ENCODE measurements at regions not wholly inside any gene's neighbourhood (a gene's known extent, or its start where the extent isn't known, plus 50 kb on each side); places are given as distances from the start of the nearest gene placed in this dataset.

- TF ChIP-seq YY1 (IDR thresholded peaks at IDR 0.05; ENCODE audit: low read depth) (no peak), NFIC (IDR thresholded peaks at IDR 0.05) (no peak), RAD21 (IDR thresholded peaks at IDR 0.05; ENCODE audit: low read depth) (no peak), REST (IDR thresholded peaks at IDR 0.05; ENCODE audit: low read depth) (no peak), EGR1 (IDR thresholded peaks at IDR 0.05) (no peak), CREB1 (IDR thresholded peaks at IDR 0.05; ENCODE audit: low read depth) (no peak), TAF1 (IDR thresholded peaks at IDR 0.05; ENCODE audit: low read depth) (no peak), TCF12 (IDR thresholded peaks at IDR 0.05; ENCODE audit: low read depth) (no peak), FOXM1 (IDR thresholded peaks at IDR 0.05; ENCODE audit: borderline replicate concordance, low read depth) (no peak), USF1 (IDR thresholded peaks at IDR 0.05) (no peak), MAX (IDR thresholded peaks at IDR 0.05) (no peak)
Observed at GRCh38 chr17:5955764-5956163, 114.4 kb upstream of the WSCD1 start.

GRCh38 chr17:5958850-5959249 is 111.3 kb upstream of the WSCD1 start:
- no peak for TF ChIP-seq MAX (IDR thresholded peaks at IDR 0.05)
- TF ChIP-seq TEAD4 (IDR thresholded peaks at IDR 0.05): no peak
- no peak for TF ChIP-seq YY1 (IDR thresholded peaks at IDR 0.05; ENCODE audit: low read depth)
- no peak for TF ChIP-seq TCF12 (IDR thresholded peaks at IDR 0.05; ENCODE audit: low read depth)
- no peak for TF ChIP-seq EGR1 (IDR thresholded peaks at IDR 0.05)
- no peak for TF ChIP-seq EP300 (IDR thresholded peaks at IDR 0.05; ENCODE audit: borderline replicate concordance)
- no peak for TF ChIP-seq CEBPB (IDR thresholded peaks at IDR 0.05)
- no peak for TF ChIP-seq USF1 (IDR thresholded peaks at IDR 0.05)

GRCh38 chr17:5962371-5962770 is 107.8 kb upstream of the WSCD1 start:
- TF ChIP-seq TAF1 (IDR thresholded peaks at IDR 0.05; ENCODE audit: low read depth): no peak
- no peak for TF ChIP-seq EP300 (IDR thresholded peaks at IDR 0.05; ENCODE audit: borderline replicate concordance)
- TF ChIP-seq TEAD4 (IDR thresholded peaks at IDR 0.05): no peak
- TF ChIP-seq EGR1 (IDR thresholded peaks at IDR 0.05): no peak
- TF ChIP-seq NFIC (IDR thresholded peaks at IDR 0.05): no peak
- TF ChIP-seq RAD21 (IDR thresholded peaks at IDR 0.05; ENCODE audit: low read depth): no peak
- no peak for TF ChIP-seq YY1 (IDR thresholded peaks at IDR 0.05; ENCODE audit: low read depth)
- TF ChIP-seq CEBPB (IDR thresholded peaks at IDR 0.05): no peak
- TF ChIP-seq USF1 (IDR thresholded peaks at IDR 0.05): no peak
- no peak for TF ChIP-seq ZBTB7A (IDR thresholded peaks at IDR 0.05; ENCODE audit: low read depth)
- no peak for TF ChIP-seq FOXM1 (IDR thresholded peaks at IDR 0.05; ENCODE audit: borderline replicate concordance, low read depth)
- TF ChIP-seq MAX (IDR thresholded peaks at IDR 0.05): no peak
- no peak for TF ChIP-seq REST (IDR thresholded peaks at IDR 0.05; ENCODE audit: low read depth)

- no peak for TF ChIP-seq CREB1 (IDR thresholded peaks at IDR 0.05; ENCODE audit: low read depth)
- no peak for TF ChIP-seq TAF1 (IDR thresholded peaks at IDR 0.05; ENCODE audit: low read depth)
- TF ChIP-seq YY1 (IDR thresholded peaks at IDR 0.05; ENCODE audit: low read depth): no peak
- TF ChIP-seq MAX (IDR thresholded peaks at IDR 0.05): no peak
- TF ChIP-seq ZBTB7A (IDR thresholded peaks at IDR 0.05; ENCODE audit: low read depth): no peak
- TF ChIP-seq TCF12 (IDR thresholded peaks at IDR 0.05; ENCODE audit: low read depth): no peak
- TF ChIP-seq FOXM1 (IDR thresholded peaks at IDR 0.05; ENCODE audit: borderline replicate concordance, low read depth): no peak
- TF ChIP-seq REST (IDR thresholded peaks at IDR 0.05; ENCODE audit: low read depth): no peak
- TF ChIP-seq RAD21 (IDR thresholded peaks at IDR 0.05; ENCODE audit: low read depth): no peak
- no peak for TF ChIP-seq TEAD4 (IDR thresholded peaks at IDR 0.05)
- no peak for TF ChIP-seq USF1 (IDR thresholded peaks at IDR 0.05)
- TF ChIP-seq NFIC (IDR thresholded peaks at IDR 0.05): no peak
- no peak for TF ChIP-seq CEBPB (IDR thresholded peaks at IDR 0.05)
- no peak for TF ChIP-seq EP300 (IDR thresholded peaks at IDR 0.05; ENCODE audit: borderline replicate concordance)
- TF ChIP-seq EGR1 (IDR thresholded peaks at IDR 0.05): no peak
Observed at GRCh38 chr17:5971969-5972368, 98.2 kb upstream of the WSCD1 start.

Data from Ishikawa (cell line).